A673 (cell line): ENCODE measurements at regions not wholly inside any gene's neighbourhood (a gene's known extent, or its start where the extent isn't known, plus 50 kb on each side); places are given as distances from the start of the nearest gene placed in this dataset.

Source experiments
- EZH2 ChIP-seq: fragments of 200-600 bp; sonication (generic); IDR thresholded peaks from 2 replicates; pipeline ENCODE4 v1.6.1; 2017; ENCODE audit warnings: borderline replicate concordance, low read depth, mild to moderate bottlenecking, mixed read lengths, antibody characterized with exemption, low read length; ENCODE audit not compliant: poor library complexity, severe bottlenecking
- TF ChIP-seq, protein P1 (sequence below): fragments of 300-800, 200-600 bp; sonication (generic); conservative IDR thresholded peaks from 2 replicates; pipeline ENCODE4 v1.5.1; 2017; ENCODE audit warnings: low read depth, mild to moderate bottlenecking, antibody characterized with exemption, low read length, moderate library complexity, mixed read lengths

GRCh38 chr1:73759011-73759410 lies 439.0 kb downstream of the LRRIQ3 start:
- TF ChIP-seq, protein P1, sequence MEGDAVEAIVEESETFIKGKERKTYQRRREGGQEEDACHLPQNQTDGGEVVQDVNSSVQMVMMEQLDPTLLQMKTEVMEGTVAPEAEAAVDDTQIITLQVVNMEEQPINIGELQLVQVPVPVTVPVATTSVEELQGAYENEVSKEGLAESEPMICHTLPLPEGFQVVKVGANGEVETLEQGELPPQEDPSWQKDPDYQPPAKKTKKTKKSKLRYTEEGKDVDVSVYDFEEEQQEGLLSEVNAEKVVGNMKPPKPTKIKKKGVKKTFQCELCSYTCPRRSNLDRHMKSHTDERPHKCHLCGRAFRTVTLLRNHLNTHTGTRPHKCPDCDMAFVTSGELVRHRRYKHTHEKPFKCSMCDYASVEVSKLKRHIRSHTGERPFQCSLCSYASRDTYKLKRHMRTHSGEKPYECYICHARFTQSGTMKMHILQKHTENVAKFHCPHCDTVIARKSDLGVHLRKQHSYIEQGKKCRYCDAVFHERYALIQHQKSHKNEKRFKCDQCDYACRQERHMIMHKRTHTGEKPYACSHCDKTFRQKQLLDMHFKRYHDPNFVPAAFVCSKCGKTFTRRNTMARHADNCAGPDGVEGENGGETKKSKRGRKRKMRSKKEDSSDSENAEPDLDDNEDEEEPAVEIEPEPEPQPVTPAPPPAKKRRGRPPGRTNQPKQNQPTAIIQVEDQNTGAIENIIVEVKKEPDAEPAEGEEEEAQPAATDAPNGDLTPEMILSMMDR, result no peak
- TF ChIP-seq EZH2, result no peak
